IMR-90 (cell line): ENCODE measurements at regions not wholly inside any gene's neighbourhood (a gene's known extent, or its start where the extent isn't known, plus 50 kb on each side); places are given as distances from the start of the nearest gene placed in this dataset.

Source experiments
- ATAC-seq: fragments of 200-7000 bp; cut with Tn5 transposase; 2 replicates; pipeline ENCODE4 v1.9.1; 2020; ENCODE audit warnings: low read depth, mild to moderate bottlenecking, moderate library complexity
- BruUV-seq: library from RNA; stranded (reverse); fragments of 400-500 nt; replicated peaks from 2 replicates; lab custom pipeline; 2021; lab: Mats Ljungman, UMichigan
- CTCF ChIA-PET: fragments of 300-600 bp; formaldehyde crosslinking; extraction: SDS; loops from one replicate; lab custom pipeline; 2021; ENCODE audit warnings: antibody characterized with exemption; lab: Yijun Ruan, JAX
- POLR2A ChIA-PET: fragments of 300-600 bp; sonication (Branson Sonifier 250); formaldehyde crosslinking; loops from one replicate; lab custom pipeline; 2022; ENCODE audit warnings: antibody characterized with exemption; ENCODE audit not compliant: unreplicated experiment; lab: Charles Lee
- DNase-seq: peaks from one replicate; pipeline ENCODE4 v3.0.0; 2013
- H2AFZ ChIP-seq: replicated peaks from 2 replicates; pipeline ENCODE3; 2013; ENCODE audit warnings: low read length, mild to moderate bottlenecking; ENCODE audit not compliant: poor library complexity
- H2AK5ac ChIP-seq: 2 replicates; pipeline ENCODE4 v1.6.1; 2013; ENCODE audit warnings: low read depth, low read length, inconsistent platforms
- H2AK9ac ChIP-seq: replicated peaks from 2 replicates; pipeline ENCODE3; 2013; ENCODE audit warnings: mild to moderate bottlenecking, low read depth, low read length, moderate library complexity; ENCODE audit not compliant: poor library complexity
- H2BK120ac ChIP-seq: 2 replicates; pipeline ENCODE4 v1.6.1; 2013; ENCODE audit warnings: low read depth, low read length, inconsistent platforms
- H2BK15ac ChIP-seq: 3 replicates; pipeline ENCODE4 v1.6.1; 2013; ENCODE audit warnings: low read depth, low read length, inconsistent platforms
- H2BK20ac ChIP-seq: 2 replicates; pipeline ENCODE4 v1.6.1; 2013; ENCODE audit warnings: low read depth, mild to moderate bottlenecking, inconsistent platforms, low read length, moderate library complexity
- H2BK5ac ChIP-seq: 2 replicates; pipeline ENCODE4 v1.6.1; 2013; ENCODE audit warnings: mild to moderate bottlenecking, low read depth, low read length, inconsistent platforms; ENCODE audit not compliant: poor library complexity, severe bottlenecking
- H3K14ac ChIP-seq: replicated peaks from 2 replicates; pipeline ENCODE4 v1.6.1; 2013; ENCODE audit warnings: low read depth, low read length, inconsistent platforms
- H3K18ac ChIP-seq: 2 replicates; pipeline ENCODE4 v1.6.1; 2013; ENCODE audit warnings: low read depth, low read length, control low read depth
- H3K23ac ChIP-seq: 2 replicates; pipeline ENCODE4 v1.6.1; 2013; ENCODE audit warnings: low read depth, low read length, inconsistent platforms
- H3K27ac ChIP-seq: 2 replicates; pipeline ENCODE4 v1.5.1; 2013; ENCODE audit warnings: mild to moderate bottlenecking, control low read depth, low read length; ENCODE audit not compliant: insufficient read depth
- H3K27me3 ChIP-seq: 2 replicates; pipeline ENCODE4 v1.6.1; 2013; ENCODE audit warnings: low read length; ENCODE audit not compliant: control insufficient read depth, insufficient read depth
- H3K36me3 ChIP-seq: 2 replicates; pipeline ENCODE4 v1.6.1; 2013; ENCODE audit warnings: low read length, mixed read lengths; ENCODE audit not compliant: control insufficient read depth, insufficient read depth
- H3K4ac ChIP-seq: 2 replicates; pipeline ENCODE4 v1.6.1; 2013; ENCODE audit warnings: low read depth, low read length, inconsistent platforms
- H3K4me1 ChIP-seq: 2 replicates; pipeline ENCODE4 v1.6.1; 2013; ENCODE audit warnings: low read length, mixed read lengths; ENCODE audit not compliant: control insufficient read depth, insufficient read depth
- H3K4me2 ChIP-seq: 2 replicates; pipeline ENCODE4 v1.6.1; 2013; ENCODE audit warnings: low read depth, mild to moderate bottlenecking, control low read depth, low read length, moderate library complexity
- H3K4me3 ChIP-seq: 2 replicates; pipeline ENCODE4 v1.5.1; 2013; ENCODE audit warnings: low read depth, mild to moderate bottlenecking, control low read depth, low read length, moderate library complexity; ENCODE audit not compliant: insufficient read depth
- H3K56ac ChIP-seq: 2 replicates; pipeline ENCODE4 v1.6.1; 2013; ENCODE audit warnings: low read length, inconsistent platforms; ENCODE audit not compliant: insufficient read depth; ENCODE audit errors: extremely low read depth
- H3K79me1 ChIP-seq, 2 experiments: 2 replicates each; pipeline ENCODE4 v1.6.1; 2013; ENCODE audit warnings: low read length in 2 of 2, inconsistent platforms in 1 of 2, low read depth in 1 of 2
- H3K9ac ChIP-seq: 2 replicates; pipeline ENCODE4 v1.6.1; 2013; ENCODE audit warnings: low read depth, low read length, control low read depth
- H3K9me1 ChIP-seq: 2 replicates; pipeline ENCODE4 v1.6.1; 2013; ENCODE audit warnings: low read length, inconsistent platforms; ENCODE audit not compliant: insufficient read depth
- H3K9me3 ChIP-seq: 2 replicates; pipeline ENCODE4 v1.6.1; 2013; ENCODE audit warnings: low read length; ENCODE audit not compliant: control insufficient read depth, insufficient read depth
- H4K20me1 ChIP-seq: 2 replicates; pipeline ENCODE4 v1.6.1; 2013; ENCODE audit warnings: low read length, inconsistent platforms; ENCODE audit not compliant: insufficient read depth
- H4K5ac ChIP-seq: 2 replicates; pipeline ENCODE4 v1.6.1; 2013; ENCODE audit warnings: mild to moderate bottlenecking, low read depth, low read length, control low read depth
- H4K8ac ChIP-seq, 2 experiments: 2 replicates each; pipeline ENCODE4 v1.6.1; 2013; ENCODE audit warnings: low read depth in 2 of 2, low read length in 2 of 2, control low read depth in 1 of 2, inconsistent platforms in 1 of 2
- H4K91ac ChIP-seq: 2 replicates; pipeline ENCODE4 v1.6.1; 2013; ENCODE audit warnings: low read depth, low read length, inconsistent platforms; ENCODE audit not compliant: insufficient read depth
- BHLHE40 ChIP-seq: fragments of 150-350 bp; IDR thresholded peaks from 2 replicates; pipeline ENCODE4 v1.6.1; 2016; ENCODE audit warnings: mild to moderate bottlenecking, low read depth, low read length
- CEBPB ChIP-seq: IDR thresholded peaks from 2 replicates; pipeline ENCODE4 v1.6.1; 2012; ENCODE audit warnings: low read depth, low read length, improper control_type of control experiment
- CHD1 ChIP-seq: IDR thresholded peaks from 2 replicates; pipeline ENCODE4 v1.6.1; 2012; ENCODE audit warnings: low read depth, low read length, improper control_type of control experiment
- FOS ChIP-seq: fragments of 150-350 bp; IDR thresholded peaks from 2 replicates; pipeline ENCODE4 v1.6.1; 2016; ENCODE audit warnings: low read depth, low read length
- MAFK ChIP-seq: IDR thresholded peaks from 2 replicates; pipeline ENCODE4 v1.6.1; 2012; ENCODE audit warnings: low read depth, low read length, improper control_type of control experiment
- NFE2L2 ChIP-seq: fragments of 150-350 bp; IDR thresholded peaks from 2 replicates; pipeline ENCODE4 v1.6.1; 2016; ENCODE audit warnings: low read depth, mild to moderate bottlenecking, low read length
- POLR2A ChIP-seq: IDR thresholded peaks from 2 replicates; pipeline ENCODE4 v1.6.1; 2012; ENCODE audit warnings: mild to moderate bottlenecking, low read depth, low read length
- RAD21 ChIP-seq: IDR thresholded peaks from 2 replicates; pipeline ENCODE4 v1.6.1; 2012; ENCODE audit warnings: low read length, improper control_type of control experiment
- RCOR1 ChIP-seq: IDR thresholded peaks from 2 replicates; pipeline ENCODE4 v1.6.1; 2012; ENCODE audit warnings: mild to moderate bottlenecking, low read length, improper control_type of control experiment; ENCODE audit not compliant: insufficient replicate concordance
- RFX5 ChIP-seq: IDR thresholded peaks from 2 replicates; pipeline ENCODE4 v1.8.0; 2012; ENCODE audit warnings: low read depth, mild to moderate bottlenecking, low read length, moderate library complexity
- WGBS, 2 experiments: methylation state at CpG; one replicate each; pipeline versions ENCODE4 v1.1.5 to v1.1.7; 2013; ENCODE audit warnings: missing lambda C conversion rate in 2 of 2; ENCODE audit not compliant: insufficient read length in 1 of 2; ENCODE audit errors: extremely low coverage in 2 of 2; 5-methylcytosine and 5-hydroxymethylcytosine counted together
- dilution Hi-C: fragments of 300-500 bp; cut with HindIII; formaldehyde crosslinking; loops from one replicate; pipeline ENCODE4 v1.14.3; 2018; ENCODE audit warnings: low sequenced_read_pairs; ENCODE audit not compliant: unreplicated experiment
- in situ Hi-C: fragments of 300-500 bp; cut with MboI; formaldehyde crosslinking; loops from 3 replicates; pipeline ENCODE4 v1.14.3; 2019; ENCODE audit warnings: low sequenced_read_pairs, inconsistent platforms, mixed read lengths
- intact Hi-C: fragments of 100-400 bp; cut with micrococcal nuclease; formaldehyde crosslinking; loops from 2 replicates; pipeline ENCODE4 v1.10.0; 2022
- TF ChIP-seq, protein P1 (sequence below): fragments of 150-350 bp; IDR thresholded peaks from 2 replicates; pipeline ENCODE4 v1.6.1; 2017; ENCODE audit warnings: mild to moderate bottlenecking, antibody characterized with exemption, low read length, low read depth

GRCh38 chr1:68808351-68808750 is 311.5 kb upstream of the DEPDC1 start:
- Histone ChIP-seq H3K4ac (no peak overlapping the region), H4K91ac (no peak overlapping the region), H3K79me1 (no peaks in the 10 kb centered on the region), H2BK15ac (no peak overlapping the region), H2BK20ac (no peak overlapping the region), H3K18ac (no peak overlapping the region), H3K9me1 (no peaks in the 10 kb centered on the region), H2BK5ac (no peak overlapping the region), H3K4me1 (no peaks in the 10 kb centered on the region), H3K23ac (no peak overlapping the region), H3K4me2 (no peak overlapping the region), H3K27ac (no peak overlapping the region), H2BK120ac (no peak overlapping the region), H2AK9ac (no peak overlapping the region), H2AK5ac (no peak overlapping the region), H3K9ac (no peak overlapping the region), H2AFZ (no peak overlapping the region), H4K8ac (no peak overlapping the region), H3K36me3 (no peaks in the 10 kb centered on the region), H4K20me1 (no peaks in the 10 kb centered on the region), H4K5ac (no peak overlapping the region), H3K56ac (no peak overlapping the region), H3K27me3 (no peaks in the 10 kb centered on the region), H3K14ac (no peak overlapping the region), H3K9me3 (no peaks in the 10 kb centered on the region), H3K4me3 (no peak overlapping the region)
- ChIA-PET POLR2A (no interaction called here), CTCF (no interaction called here)
- TF ChIP-seq POLR2A (no peak), RCOR1 (no peak), MAFK (no peak), CHD1 (no peak), RAD21 (no peak), BHLHE40 (no peak), FOS (no peak), NFE2L2 (no peak), CEBPB (no peak), RFX5 (no peak)
- TF ChIP-seq, protein P1, sequence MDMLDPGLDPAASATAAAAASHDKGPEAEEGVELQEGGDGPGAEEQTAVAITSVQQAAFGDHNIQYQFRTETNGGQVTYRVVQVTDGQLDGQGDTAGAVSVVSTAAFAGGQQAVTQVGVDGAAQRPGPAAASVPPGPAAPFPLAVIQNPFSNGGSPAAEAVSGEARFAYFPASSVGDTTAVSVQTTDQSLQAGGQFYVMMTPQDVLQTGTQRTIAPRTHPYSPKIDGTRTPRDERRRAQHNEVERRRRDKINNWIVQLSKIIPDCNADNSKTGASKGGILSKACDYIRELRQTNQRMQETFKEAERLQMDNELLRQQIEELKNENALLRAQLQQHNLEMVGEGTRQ, result no peak
- in situ Hi-C loops (no loop called here), dilution Hi-C loops (no loop called here), intact Hi-C loops (no loop called here)
- ATAC-seq (no peak), DNase-seq (no peak)
- 20% methylated on average over 1 of the region's 1 CpG; no CpG with 5 or more reads in 1 of the 2 experiments for WGBS, 2 experiments
- no TSS peak for BruUV-seq
